IPS-15b (cell line): ENCODE measurements at regions not wholly inside any gene's neighbourhood (a gene's known extent, or its start where the extent isn't known, plus 50 kb on each side); places are given as distances from the start of the nearest gene placed in this dataset.
"Not testable (repeated sequence)": the region's sequence is repeated elsewhere in the genome, so short reads cannot be mapped to it uniquely, and the experiment has no call there.

Experiments used
- H3K27me3 ChIP-seq: one replicate; pipeline ENCODE4 v1.6.1; 2013; ENCODE audit warnings: low read length; ENCODE audit not compliant: control insufficient read depth, insufficient read depth
- H3K36me3 ChIP-seq: one replicate; pipeline ENCODE4 v1.6.1; 2013; ENCODE audit warnings: low read length; ENCODE audit not compliant: control insufficient read depth, insufficient read depth
- H3K4me1 ChIP-seq: one replicate; pipeline ENCODE4 v1.6.1; 2013; ENCODE audit warnings: mild to moderate bottlenecking, low read length; ENCODE audit not compliant: control insufficient read depth, insufficient read depth
- H3K4me3 ChIP-seq: one replicate; pipeline ENCODE4 v1.5.1; 2013; ENCODE audit warnings: low read depth, low read length
- H3K9ac ChIP-seq: one replicate; pipeline ENCODE4 v1.6.1; 2013; ENCODE audit warnings: low read depth, mild to moderate bottlenecking, low read length
- H3K9me3 ChIP-seq: one replicate; pipeline ENCODE4 v1.6.1; 2013; ENCODE audit warnings: mild to moderate bottlenecking, low read length; ENCODE audit not compliant: control insufficient read depth, insufficient read depth

DNA sequence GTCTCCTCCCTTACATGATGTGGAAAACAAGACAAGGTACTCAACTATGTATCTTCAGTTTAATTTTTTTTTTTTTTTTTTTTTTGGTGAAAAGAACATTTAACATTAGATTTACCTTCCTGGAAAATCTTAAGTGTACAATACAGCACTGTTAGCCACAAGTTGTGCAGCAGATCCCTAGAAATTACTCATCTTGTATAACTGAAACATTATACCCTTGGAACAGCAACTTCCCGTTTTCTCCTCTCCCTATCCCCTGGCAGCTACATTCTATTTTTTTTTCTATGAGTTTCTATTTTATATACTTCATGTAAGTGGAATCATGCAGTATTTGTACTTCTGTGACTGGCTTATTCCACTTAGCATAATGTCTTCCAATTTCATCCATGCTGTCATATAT lies 421.9 kb upstream of the FTMT start:
- Histone ChIP-seq H3K9me3 (no peaks in the 10 kb centered on the region), H3K27me3 (no peaks in the 10 kb centered on the region), H3K36me3 (peaks cover 3% of the 10 kb centered on the region), H3K4me1 (no peaks in the 10 kb centered on the region), H3K9ac (no peak overlapping the region), H3K4me3 (no peak overlapping the region)

DNA sequence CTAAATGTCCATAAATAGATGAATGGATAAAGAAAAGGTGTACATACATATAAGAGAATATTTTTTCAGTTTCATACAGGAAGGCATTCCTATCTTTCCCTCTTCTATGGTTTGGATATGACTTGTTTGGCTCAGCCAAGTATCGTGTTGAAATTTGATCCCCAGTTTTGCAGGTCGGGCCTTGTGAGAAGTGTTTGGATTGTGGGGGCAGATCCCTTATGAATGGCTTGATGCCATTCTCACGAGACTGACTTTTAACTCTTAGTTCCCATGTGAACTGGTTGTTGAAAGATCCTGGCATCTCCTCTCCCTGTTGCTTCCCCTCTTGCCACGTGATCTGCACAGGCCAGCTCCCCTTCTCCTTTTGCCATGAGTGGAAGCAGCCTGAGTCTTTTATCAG lies 421.1 kb upstream of the FTMT start:
- H3K27me3 ChIP-seq = no peaks in the 10 kb centered on the region
- H3K4me3 ChIP-seq = no peak overlapping the region
- no peak overlapping the region for H3K9ac ChIP-seq
- H3K4me1 ChIP-seq = no peaks in the 10 kb centered on the region
- H3K36me3 ChIP-seq = peaks cover 3% of the 10 kb centered on the region
- no peaks in the 10 kb centered on the region for H3K9me3 ChIP-seq

DNA sequence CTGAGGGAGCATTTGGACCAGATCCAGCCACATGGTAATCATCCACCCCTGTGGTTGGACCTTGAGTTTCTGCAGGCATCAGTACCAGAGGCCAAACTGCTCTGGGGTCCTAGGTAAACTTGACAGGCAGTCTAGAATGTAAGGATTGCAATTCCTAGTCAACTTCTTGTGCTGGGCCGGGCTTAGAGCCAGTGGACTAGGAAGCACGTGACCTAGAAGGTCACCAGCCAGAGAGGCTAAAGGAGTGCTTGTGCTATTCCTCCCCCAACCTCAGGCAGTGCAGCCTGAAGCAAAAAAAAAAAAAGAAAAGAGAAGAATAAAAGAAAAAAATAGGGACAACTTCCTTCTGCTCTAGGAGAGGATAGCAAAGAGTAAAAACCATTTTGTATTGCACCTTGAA lies 406.2 kb upstream of the FTMT start:
- Histone ChIP-seq H3K36me3 (no peaks in the 10 kb centered on the region), H3K4me3 (no peak overlapping the region), H3K4me1 (no peaks in the 10 kb centered on the region), H3K9ac (no peak overlapping the region), H3K27me3 (no peaks in the 10 kb centered on the region), H3K9me3 (no peaks in the 10 kb centered on the region)

DNA sequence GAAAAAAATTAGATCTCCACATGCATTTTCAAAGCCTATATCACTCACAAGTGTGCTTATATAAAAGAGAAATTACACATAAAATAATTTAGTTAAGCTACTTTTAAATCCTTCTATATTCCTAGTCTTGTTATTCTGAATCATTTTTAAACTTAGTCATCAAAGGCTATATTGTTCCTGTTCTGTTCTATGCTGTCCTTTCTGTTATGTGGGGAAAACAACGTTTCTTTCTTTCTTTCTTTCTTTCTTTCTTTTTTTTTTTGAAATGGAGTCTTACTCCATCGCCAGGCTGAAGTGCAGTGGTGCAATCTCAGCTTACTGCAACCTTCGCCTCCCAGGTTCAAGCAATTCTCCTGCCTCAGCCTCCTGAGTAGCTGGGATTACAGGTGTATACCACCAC lies 389.2 kb upstream of the FTMT start:
- Histone ChIP-seq H3K9ac (no peak overlapping the region), H3K4me1 (no peaks in the 10 kb centered on the region)

DNA sequence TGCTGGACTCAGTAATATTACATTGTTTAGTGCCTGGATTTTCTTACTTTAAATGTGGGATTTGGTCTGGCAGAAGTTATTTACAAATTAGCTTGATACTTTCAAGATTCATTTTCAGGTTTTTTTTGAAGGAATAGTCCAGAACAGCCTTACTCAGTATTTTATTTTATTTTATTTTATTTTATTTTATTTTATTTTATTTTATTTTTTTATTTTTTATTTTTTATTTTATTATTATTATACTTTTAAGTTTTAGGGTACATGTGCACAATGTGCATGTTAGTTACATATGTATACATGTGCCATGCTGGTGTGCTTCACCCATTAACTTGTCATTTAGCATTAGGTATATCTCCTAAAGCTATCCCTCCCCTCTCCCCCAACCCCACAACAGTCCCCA lies 380.5 kb upstream of the FTMT start:
- H3K9ac ChIP-seq, H3K4me1 ChIP-seq, H3K9me3 ChIP-seq, H3K4me3 ChIP-seq, H3K27me3 ChIP-seq, H3K36me3 ChIP-seq: not testable (repeated sequence)

More for the DNA sequence above, 389.2 kb upstream of the FTMT start:
- Histone ChIP-seq H3K27me3 (no peaks in the 10 kb centered on the region), H3K4me3 (no peak overlapping the region), H3K36me3 (no peaks in the 10 kb centered on the region), H3K9me3 (no peaks in the 10 kb centered on the region)

DNA sequence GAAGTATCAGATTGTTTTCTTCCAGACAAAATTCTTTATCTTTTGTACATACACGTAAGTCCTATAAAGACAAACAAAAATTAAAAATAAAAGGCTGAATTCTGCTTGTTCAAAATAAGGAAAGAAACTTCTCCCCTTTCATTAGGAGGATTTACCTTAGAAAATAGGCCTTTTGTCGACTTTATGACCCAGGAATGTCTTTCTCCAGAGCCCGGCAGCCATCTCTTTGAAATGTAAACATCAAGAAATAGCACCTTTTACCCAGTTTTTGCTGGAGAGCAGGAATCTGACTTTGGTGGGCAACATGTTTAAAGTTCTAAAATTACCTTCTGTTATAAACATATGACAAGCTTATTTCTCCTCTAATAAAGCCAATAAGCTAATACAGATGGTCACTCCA lies 373.0 kb upstream of the FTMT start:
- Histone ChIP-seq H3K4me1 (peaks cover 16% of the 10 kb centered on the region), H3K36me3 (no peaks in the 10 kb centered on the region), H3K27me3 (no peaks in the 10 kb centered on the region), H3K9me3 (no peaks in the 10 kb centered on the region), H3K4me3 (no peak overlapping the region), H3K9ac (no peak overlapping the region)

DNA sequence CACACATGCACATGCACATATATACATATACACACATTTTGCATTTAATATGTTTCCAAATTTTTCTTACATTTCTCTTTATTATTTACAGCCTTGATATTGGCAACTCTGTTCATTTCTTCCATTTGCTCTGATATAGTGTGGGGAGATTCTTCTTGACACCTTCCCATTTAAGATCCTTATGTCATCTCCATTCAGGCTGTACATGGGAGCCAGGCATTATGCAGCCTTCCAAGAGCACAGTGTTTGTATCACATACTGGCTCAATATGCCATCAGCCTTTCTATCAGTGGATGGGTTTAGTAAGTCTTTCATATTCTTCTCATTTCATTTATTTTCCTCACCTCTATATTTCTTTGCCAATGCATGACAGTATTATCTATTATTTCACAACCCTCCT lies 372.3 kb upstream of the FTMT start:
- no peak overlapping the region for H3K4me3 ChIP-seq
- H3K27me3 ChIP-seq = no peaks in the 10 kb centered on the region
- no peaks in the 10 kb centered on the region for H3K9me3 ChIP-seq
- H3K36me3 ChIP-seq = no peaks in the 10 kb centered on the region
- H3K4me1 ChIP-seq = peaks cover 16% of the 10 kb centered on the region
- no peak overlapping the region for H3K9ac ChIP-seq

DNA sequence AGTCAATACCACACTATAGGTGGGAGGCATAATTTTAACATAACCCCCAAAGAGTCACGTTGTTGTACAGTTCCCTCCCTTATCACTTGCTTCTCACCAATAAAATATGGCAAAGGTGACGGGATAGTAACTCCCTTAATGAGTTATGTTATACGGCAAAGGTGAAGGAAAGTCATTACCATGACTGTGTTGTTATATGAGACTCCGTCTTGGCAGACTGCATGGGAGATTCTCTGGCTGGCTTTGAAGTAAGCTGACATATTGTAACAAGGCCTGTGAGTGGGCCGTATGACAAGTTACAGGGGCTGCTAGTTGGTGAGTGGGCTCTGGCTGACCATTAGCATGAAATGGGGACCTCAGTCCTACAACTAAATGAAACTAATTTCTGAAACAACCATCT lies 366.4 kb upstream of the FTMT start:
- no peak overlapping the region for H3K4me3 ChIP-seq
- no peaks in the 10 kb centered on the region for H3K36me3 ChIP-seq
- no peaks in the 10 kb centered on the region for H3K9me3 ChIP-seq
- H3K4me1 ChIP-seq = no peaks in the 10 kb centered on the region
- no peak overlapping the region for H3K9ac ChIP-seq
- no peaks in the 10 kb centered on the region for H3K27me3 ChIP-seq

DNA sequence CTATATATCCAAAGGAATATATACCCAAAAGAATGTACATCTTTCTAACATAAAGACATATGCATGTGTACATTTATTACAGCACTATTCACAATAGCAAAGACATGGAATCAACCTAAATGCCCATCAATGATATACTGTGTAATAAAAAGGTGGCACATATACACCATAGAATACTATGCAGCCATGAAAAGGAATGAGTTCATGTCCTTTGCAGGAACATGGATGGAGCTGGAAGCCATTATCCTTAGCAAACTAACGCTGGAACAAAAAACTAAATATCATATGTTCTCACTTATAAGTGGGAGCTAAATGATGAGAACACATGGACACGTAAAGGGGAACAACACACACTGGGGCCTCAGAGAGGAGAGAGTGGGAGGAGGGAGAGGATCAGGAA lies 365.7 kb upstream of the FTMT start:
- not testable (repeated sequence) for H3K4me3 ChIP-seq, H3K9ac ChIP-seq, H3K9me3 ChIP-seq, H3K4me1 ChIP-seq, H3K36me3 ChIP-seq, H3K27me3 ChIP-seq

DNA sequence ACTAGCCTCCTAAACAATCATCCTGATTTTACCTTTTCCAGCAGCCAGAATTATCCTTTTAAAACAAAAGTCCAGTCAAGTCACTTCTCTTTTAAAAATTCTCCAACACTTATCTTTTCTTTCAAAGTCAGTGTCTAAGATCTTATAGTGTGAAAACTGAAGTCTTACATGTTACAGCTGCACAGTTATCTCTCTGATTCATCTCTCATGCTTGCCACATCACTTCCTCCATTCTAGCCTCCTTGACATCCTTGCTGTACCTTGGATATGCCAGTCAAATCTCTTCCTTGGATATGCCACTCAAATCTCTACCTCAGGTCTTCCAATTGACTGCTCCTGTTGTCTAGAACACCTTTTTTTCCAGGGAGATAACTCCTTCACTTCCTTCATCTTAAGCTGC lies 361.7 kb upstream of the FTMT start:
- H3K9ac ChIP-seq = no peak overlapping the region
- H3K27me3 ChIP-seq = no peaks in the 10 kb centered on the region
- no peaks in the 10 kb centered on the region for H3K4me1 ChIP-seq

DNA sequence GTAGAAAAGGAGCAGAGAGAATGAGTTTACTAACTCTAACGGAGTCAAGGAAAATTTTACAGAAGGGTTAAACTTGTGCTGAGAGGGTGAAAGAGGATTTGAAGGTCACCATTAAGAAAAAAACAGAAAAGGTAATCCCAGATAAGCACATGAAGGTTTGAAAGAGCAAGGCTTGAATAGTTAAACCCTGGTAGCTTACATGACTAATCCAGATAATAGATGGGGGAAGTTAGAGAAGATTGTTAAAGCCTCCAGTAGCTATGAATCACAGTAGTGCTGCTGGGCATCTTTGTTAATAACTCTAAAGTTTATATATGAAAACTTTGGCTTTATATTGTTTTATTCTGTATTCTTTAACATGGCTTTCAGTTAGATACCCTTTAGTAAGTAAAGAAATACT lies 354.5 kb upstream of the FTMT start:
- Histone ChIP-seq H3K4me3 (no peak overlapping the region), H3K9ac (no peak overlapping the region), H3K9me3 (no peaks in the 10 kb centered on the region), H3K36me3 (no peaks in the 10 kb centered on the region), H3K4me1 (peaks cover 10% of the 10 kb centered on the region), H3K27me3 (no peaks in the 10 kb centered on the region)

More for the DNA sequence above, 361.7 kb upstream of the FTMT start:
- no peaks in the 10 kb centered on the region for H3K9me3 ChIP-seq
- no peaks in the 10 kb centered on the region for H3K36me3 ChIP-seq
- no peak overlapping the region for H3K4me3 ChIP-seq

DNA sequence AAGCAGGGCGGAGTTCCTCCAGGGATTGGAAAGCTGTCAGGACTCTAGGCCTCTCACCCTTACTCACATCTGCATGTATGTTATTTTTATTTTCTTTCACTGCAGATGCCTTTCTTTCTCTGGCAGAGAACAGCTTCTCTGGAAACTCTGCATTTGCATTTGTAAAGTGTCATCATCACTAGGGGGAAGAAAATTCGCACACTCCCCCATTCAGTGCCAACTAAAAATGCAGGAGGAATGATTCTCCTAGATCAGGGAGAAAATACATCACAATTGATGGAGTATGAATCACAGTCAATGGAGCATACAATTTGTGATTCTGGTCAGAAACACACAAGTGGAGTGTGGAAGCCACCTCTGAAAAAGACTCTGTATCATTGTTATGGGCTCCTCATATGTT lies 351.4 kb upstream of the FTMT start:
- H3K4me3 ChIP-seq = no peak overlapping the region
- H3K36me3 ChIP-seq = no peaks in the 10 kb centered on the region
- H3K4me1 ChIP-seq = peaks cover 15% of the 10 kb centered on the region
- H3K9ac ChIP-seq = no peak overlapping the region
- no peaks in the 10 kb centered on the region for H3K9me3 ChIP-seq
- H3K27me3 ChIP-seq = no peaks in the 10 kb centered on the region
